Neuron (in vitro differentiated cells): ENCODE measurements at regions not wholly inside any gene's neighbourhood (a gene's known extent, or its start where the extent isn't known, plus 50 kb on each side); places are given as distances from the start of the nearest gene placed in this dataset.

Source experiments
- H2AFZ ChIP-seq: one replicate; pipeline ENCODE4 v1.6.1; 2013; ENCODE audit warnings: low read depth, mild to moderate bottlenecking, inconsistent platforms, low read length, moderate library complexity
- H3K27me3 ChIP-seq: one replicate; pipeline ENCODE4 v1.6.1; 2013; ENCODE audit warnings: low read length; ENCODE audit not compliant: insufficient read depth
- H3K36me3 ChIP-seq: one replicate; pipeline ENCODE4 v1.6.1; 2013; ENCODE audit warnings: low read length; ENCODE audit not compliant: insufficient read depth
- H3K4me1 ChIP-seq: one replicate; pipeline ENCODE4 v1.6.1; 2013; ENCODE audit warnings: low read length; ENCODE audit not compliant: insufficient read depth
- H3K4me3 ChIP-seq: 2 replicates; pipeline ENCODE4 v1.5.1; 2013; ENCODE audit warnings: mild to moderate bottlenecking, low read length, moderate library complexity
- H3K9me3 ChIP-seq: one replicate; pipeline ENCODE4 v1.6.1; 2013; ENCODE audit warnings: low read length

- no peak overlapping the region for H2AFZ ChIP-seq
- no peak overlapping the region for H3K4me3 ChIP-seq
- no peaks in the 10 kb centered on the region for H3K36me3 ChIP-seq
- H3K9me3 ChIP-seq: no peaks in the 10 kb centered on the region
- H3K4me1 ChIP-seq: peaks cover 9% of the 10 kb centered on the region
- no peaks in the 10 kb centered on the region for H3K27me3 ChIP-seq
These were observed 166.8 kb downstream of the DAD1 start for GRCh38 chr14:22422238-22422637.

DNA sequence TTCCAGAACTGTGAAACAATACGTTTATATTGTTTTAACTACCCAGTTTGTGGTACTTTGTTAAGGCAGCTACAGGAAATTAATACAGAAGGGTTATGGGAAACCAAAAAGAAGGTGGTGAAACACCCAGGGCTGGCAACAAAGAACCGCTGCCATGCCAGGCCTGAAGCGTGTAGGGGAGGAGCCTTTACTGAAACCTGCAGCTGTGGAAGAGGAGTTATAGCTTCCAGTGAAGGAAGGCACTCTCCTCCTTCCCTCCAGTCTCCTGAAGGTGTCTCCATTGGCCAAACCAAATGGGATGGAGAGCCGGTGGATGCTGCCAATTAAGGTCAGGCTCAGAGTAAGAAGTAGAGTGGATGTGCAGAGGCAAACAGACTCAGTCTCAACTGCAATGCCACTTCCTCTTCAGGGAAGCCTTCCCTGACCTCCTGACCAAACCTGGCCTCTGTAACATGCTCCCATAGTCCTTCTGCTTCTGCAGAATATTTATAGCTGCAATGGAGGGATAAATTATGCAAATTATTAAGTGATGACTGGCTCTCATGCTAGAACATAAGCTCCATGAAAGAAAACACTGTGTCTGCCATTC is 168.3 kb downstream of the DAD1 start:
- H2AFZ ChIP-seq: no peak overlapping the region
- no peaks in the 10 kb centered on the region for H3K27me3 ChIP-seq
- no peaks in the 10 kb centered on the region for H3K4me1 ChIP-seq
- no peak overlapping the region for H3K4me3 ChIP-seq
- no peaks in the 10 kb centered on the region for H3K36me3 ChIP-seq
- H3K9me3 ChIP-seq: no peaks in the 10 kb centered on the region

GRCh38 chr14:22419620-22420019 is 169.4 kb downstream of the DAD1 start:
- Histone ChIP-seq H3K27me3 (no peaks in the 10 kb centered on the region), H2AFZ (no peak overlapping the region), H3K4me1 (no peaks in the 10 kb centered on the region), H3K4me3 (no peak overlapping the region), H3K9me3 (no peaks in the 10 kb centered on the region), H3K36me3 (no peaks in the 10 kb centered on the region)

GRCh38 chr14:22418631-22419030 is 170.4 kb downstream of the DAD1 start:
- Histone ChIP-seq H3K36me3 (no peaks in the 10 kb centered on the region), H3K27me3 (no peaks in the 10 kb centered on the region), H2AFZ (no peak overlapping the region), H3K9me3 (no peaks in the 10 kb centered on the region), H3K4me1 (peaks cover 7% of the 10 kb centered on the region), H3K4me3 (no peak overlapping the region)

DNA sequence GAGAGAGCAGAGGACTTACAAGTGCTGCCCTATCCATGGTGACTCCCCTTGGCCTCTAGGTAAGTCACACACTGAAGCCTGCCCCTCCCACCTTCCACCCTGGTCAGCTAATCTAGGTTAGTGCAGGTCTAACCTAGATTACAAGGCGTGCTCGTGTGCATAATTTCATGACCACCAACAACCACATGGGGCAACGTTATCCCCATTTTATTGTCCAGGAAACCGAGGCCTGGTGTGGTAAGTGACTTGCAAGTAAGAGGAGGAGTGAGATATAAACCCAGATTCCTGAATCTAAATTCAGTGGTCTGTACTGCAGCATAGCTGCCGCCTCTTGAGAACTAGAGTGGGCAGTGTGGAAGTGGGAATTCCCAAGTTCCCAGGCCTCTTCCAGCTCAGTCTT is 171.1 kb downstream of the DAD1 start:
- no peak overlapping the region for H2AFZ ChIP-seq
- H3K9me3 ChIP-seq: no peaks in the 10 kb centered on the region
- H3K36me3 ChIP-seq: no peaks in the 10 kb centered on the region
- peaks cover 14% of the 10 kb centered on the region for H3K4me1 ChIP-seq
- H3K27me3 ChIP-seq: no peaks in the 10 kb centered on the region
- no peak overlapping the region for H3K4me3 ChIP-seq

DNA sequence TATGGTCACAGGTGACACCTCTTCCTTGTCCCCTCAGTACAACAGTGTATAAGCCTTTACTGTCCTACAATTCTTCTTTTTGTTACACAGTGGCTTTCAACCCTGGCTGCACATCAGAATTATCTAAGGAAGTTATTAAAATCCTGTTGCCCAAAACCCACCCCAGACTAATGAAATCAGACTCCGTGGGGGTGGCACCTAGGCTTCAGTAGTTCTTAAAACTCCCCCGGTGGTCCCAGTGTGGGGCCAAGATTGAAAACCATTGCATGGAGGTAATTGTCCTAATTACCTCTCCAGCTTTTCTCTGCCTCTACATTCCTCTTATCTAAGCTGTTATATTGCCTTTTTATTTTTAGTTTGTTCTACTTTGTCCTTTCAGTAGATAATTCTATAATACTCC is 172.8 kb downstream of the DAD1 start:
- H3K4me1 ChIP-seq: peaks cover 27% of the 10 kb centered on the region
- no peaks in the 10 kb centered on the region for H3K27me3 ChIP-seq
- H2AFZ ChIP-seq: no peak overlapping the region
- H3K36me3 ChIP-seq: no peaks in the 10 kb centered on the region
- H3K4me3 ChIP-seq: no peak overlapping the region
- no peaks in the 10 kb centered on the region for H3K9me3 ChIP-seq

DNA sequence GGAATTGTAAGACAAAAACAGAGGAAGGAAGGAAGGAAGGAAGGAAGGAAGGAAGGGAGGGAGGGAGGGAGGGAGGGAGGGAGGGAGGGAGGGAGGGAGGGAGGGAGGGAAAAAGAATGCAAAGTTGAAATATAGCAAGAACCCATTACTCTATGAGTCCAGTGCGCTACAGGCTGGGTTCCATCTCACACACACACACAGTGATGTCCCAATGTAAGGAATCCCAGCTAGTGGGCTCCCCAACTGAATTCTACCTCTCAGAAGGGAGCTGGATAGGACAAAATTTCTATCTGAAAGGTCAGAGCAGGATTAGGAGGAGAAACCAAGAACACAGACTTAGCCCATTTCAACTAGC is 173.4 kb downstream of the DAD1 start:
- H3K4me1 ChIP-seq: peaks cover 27% of the 10 kb centered on the region

GRCh38 chr14:22414876-22415604 is 174.0 kb downstream of the DAD1 start:
- Histone ChIP-seq H3K4me1 (peaks cover 27% of the 10 kb centered on the region), H3K27me3 (no peaks in the 10 kb centered on the region)

More for the DNA sequence above, 173.4 kb downstream of the DAD1 start:
- H3K4me3 ChIP-seq: no peak overlapping the region
- no peaks in the 10 kb centered on the region for H3K9me3 ChIP-seq
- H3K27me3 ChIP-seq: no peaks in the 10 kb centered on the region
- H2AFZ ChIP-seq: no peak overlapping the region
- no peaks in the 10 kb centered on the region for H3K36me3 ChIP-seq

DNA sequence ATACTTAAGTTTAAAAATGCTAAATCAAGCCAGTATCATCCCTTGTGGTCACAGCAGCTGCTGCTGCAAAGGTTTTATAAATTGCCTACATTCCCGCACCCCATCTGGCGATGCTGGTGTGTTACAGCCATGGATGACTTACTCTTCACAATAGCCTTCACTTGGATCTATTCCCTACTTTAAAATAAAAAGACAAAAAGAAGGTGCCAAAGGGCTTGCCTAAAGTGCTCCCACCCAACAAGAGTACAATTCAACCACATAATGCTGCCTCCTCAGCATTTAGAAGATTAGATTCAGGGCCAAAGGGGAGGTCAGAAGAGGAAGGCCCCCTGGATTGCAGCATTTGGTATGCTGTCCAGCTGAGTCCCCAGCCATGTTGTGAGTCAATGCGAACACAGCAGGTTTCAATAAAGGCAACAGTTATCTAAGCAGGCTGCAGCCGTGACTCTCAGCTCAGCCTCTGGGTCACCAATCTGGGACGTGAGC is 176.1 kb downstream of the DAD1 start:
- H3K36me3 ChIP-seq: no peaks in the 10 kb centered on the region
- peaks cover 27% of the 10 kb centered on the region for H3K4me1 ChIP-seq
- H2AFZ ChIP-seq: no peak overlapping the region
- H3K27me3 ChIP-seq: no peaks in the 10 kb centered on the region
- H3K9me3 ChIP-seq: no peaks in the 10 kb centered on the region
- no peak overlapping the region for H3K4me3 ChIP-seq

More at GRCh38 chr14:22414876-22415604, 174.0 kb downstream of the DAD1 start:
- no peaks in the 10 kb centered on the region for H3K36me3 ChIP-seq
- H3K4me3 ChIP-seq: no peak overlapping the region
- no peak overlapping the region for H2AFZ ChIP-seq
- H3K9me3 ChIP-seq: no peaks in the 10 kb centered on the region

GRCh38 chr14:22411398-22412055 is 177.5 kb downstream of the DAD1 start:
- no peaks in the 10 kb centered on the region for H3K27me3 ChIP-seq
- H3K4me1 ChIP-seq: peaks cover 27% of the 10 kb centered on the region
- H3K36me3 ChIP-seq: no peaks in the 10 kb centered on the region
- no peaks in the 10 kb centered on the region for H3K9me3 ChIP-seq
- no peak overlapping the region for H3K4me3 ChIP-seq
- H2AFZ ChIP-seq: no peak overlapping the region

DNA sequence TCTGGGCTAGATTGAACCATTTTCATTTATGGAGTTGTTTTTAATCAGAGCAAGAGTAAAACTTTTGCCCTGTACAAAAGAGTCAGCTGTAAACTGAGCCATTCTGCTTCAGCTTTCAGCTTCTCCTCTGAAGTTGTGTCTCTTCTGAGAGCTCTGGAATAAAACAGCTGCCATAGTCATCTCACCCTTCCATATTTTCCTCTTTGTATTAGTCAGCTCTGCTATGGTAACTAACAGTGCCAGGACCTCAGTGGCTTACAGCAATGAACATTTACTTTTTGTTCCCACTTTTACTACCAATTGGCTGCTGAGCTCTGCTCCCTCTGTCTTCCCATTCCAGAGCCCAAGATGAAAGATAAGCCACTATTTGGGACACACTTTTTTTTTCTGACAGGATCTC is 178.5 kb downstream of the DAD1 start:
- Histone ChIP-seq H2AFZ (no peak overlapping the region), H3K4me3 (no peak overlapping the region), H3K27me3 (no peaks in the 10 kb centered on the region), H3K9me3 (no peaks in the 10 kb centered on the region), H3K4me1 (peaks cover 27% of the 10 kb centered on the region), H3K36me3 (no peaks in the 10 kb centered on the region)

- H3K36me3 ChIP-seq: no peaks in the 10 kb centered on the region
- no peak overlapping the region for H2AFZ ChIP-seq
- H3K9me3 ChIP-seq: no peaks in the 10 kb centered on the region
- H3K4me3 ChIP-seq: no peak overlapping the region
- H3K27me3 ChIP-seq: no peaks in the 10 kb centered on the region
- peaks cover 24% of the 10 kb centered on the region for H3K4me1 ChIP-seq
These were observed 180.0 kb downstream of the DAD1 start for GRCh38 chr14:22409006-22409405.

GRCh38 chr14:22408547-22408946 is 180.5 kb downstream of the DAD1 start:
- Histone ChIP-seq H3K4me3 (no peak overlapping the region), H3K36me3 (no peaks in the 10 kb centered on the region), H3K9me3 (no peaks in the 10 kb centered on the region), H2AFZ (no peak overlapping the region), H3K27me3 (no peaks in the 10 kb centered on the region), H3K4me1 (peaks cover 19% of the 10 kb centered on the region)
